ENCODE measurements at regions not wholly inside any gene's neighbourhood (a gene's known extent, or its start where the extent isn't known, plus 50 kb on each side); places are given as distances from the start of the nearest gene placed in this dataset.

GRCh38 chr13:44012910-44013757 lies 133.4 kb downstream of the LACC1 start:
- no peak overlapping the region for H3K27ac Mint-ChIP-seq
- peaks cover 2% of the 10 kb centered on the region for H3K27me3 Mint-ChIP-seq
- intact Hi-C loops (cut with DNase I, micrococcal nuclease) = no loop called here
- no peaks in the 10 kb centered on the region for H3K36me3 Mint-ChIP-seq (ENCODE audit: low read depth)
- POLR2A ChIA-PET = no interaction called here
- H3K4me3 Mint-ChIP-seq = no peak overlapping the region
- CTCF ChIA-PET = interaction anchor here (0.6 to 1.6 kb wide), 3 partner anchors 15 to 456 kb away, joined by 3 to 5 read pairs (median 3); no protein-coding TSS in a partner anchor
- no peak for ATAC-seq
- DNase-seq = no peak
- peaks cover 4% of the 10 kb centered on the region for H3K4me1 Mint-ChIP-seq
- no peaks in the 10 kb centered on the region for H3K9me3 Mint-ChIP-seq (ENCODE audit: low read depth)

- no peaks in the 10 kb centered on the region for H3K36me3 Mint-ChIP-seq (ENCODE audit: low read depth)
- no peaks in the 10 kb centered on the region for H3K9me3 Mint-ChIP-seq (ENCODE audit: low read depth)
- no peak overlapping the region for H3K27ac Mint-ChIP-seq
- intact Hi-C loops (cut with DNase I, micrococcal nuclease) = no loop called here
- DNase-seq (no peak), ATAC-seq (no peak)
- peaks cover 4% of the 10 kb centered on the region for H3K4me1 Mint-ChIP-seq
- H3K4me3 Mint-ChIP-seq = no peak overlapping the region
- peaks cover 2% of the 10 kb centered on the region for H3K27me3 Mint-ChIP-seq
- ChIA-PET POLR2A (no interaction called here), CTCF (interaction anchor here (1.6 kb wide), 1 partner anchor 14 kb away, joined by 3 read pairs; no protein-coding TSS in a partner anchor)
These were observed 134.1 kb downstream of the LACC1 start for GRCh38 chr13:44013758-44014291.

- Mint-ChIP-seq H3K4me1 (peaks cover 4% of the 10 kb centered on the region), H3K9me3 (ENCODE audit: low read depth) (no peaks in the 10 kb centered on the region), H3K36me3 (ENCODE audit: low read depth) (no peaks in the 10 kb centered on the region), H3K27ac (no peak overlapping the region), H3K4me3 (no peak overlapping the region), H3K27me3 (no peaks in the 10 kb centered on the region)
- ChIA-PET CTCF (interaction anchor here (1.6 kb wide), 1 partner anchor 14 kb away, joined by 3 read pairs; no protein-coding TSS in a partner anchor), POLR2A (no interaction called here)
- DNase-seq (no peak), ATAC-seq (no peak)
- intact Hi-C loops (cut with DNase I, micrococcal nuclease) = no loop called here
These were observed 134.8 kb downstream of the LACC1 start for GRCh38 chr13:44014501-44014900.

- DNase-seq (no peak), ATAC-seq (no peak)
- Mint-ChIP-seq H3K4me3 (no peak overlapping the region), H3K9me3 (ENCODE audit: low read depth) (no peaks in the 10 kb centered on the region), H3K36me3 (ENCODE audit: low read depth) (no peaks in the 10 kb centered on the region), H3K4me1 (peaks cover 4% of the 10 kb centered on the region), H3K27ac (no peak overlapping the region), H3K27me3 (no peaks in the 10 kb centered on the region)
- intact Hi-C loops (cut with DNase I, micrococcal nuclease) = no loop called here
- POLR2A ChIA-PET = no interaction called here
- CTCF ChIA-PET = no interaction called here
These were observed 135.4 kb downstream of the LACC1 start for GRCh38 chr13:44015118-44015517.

- DNase-seq = no peak
- POLR2A ChIA-PET = no interaction called here
These were observed 136.1 kb downstream of the LACC1 start for GRCh38 chr13:44015811-44016210.

GRCh38 chr13:44017756-44018309 lies 138.1 kb downstream of the LACC1 start:
- DNase-seq (no peak), ATAC-seq (no peak)
- ChIA-PET POLR2A (no interaction called here), CTCF (no interaction called here)
- Mint-ChIP-seq H3K4me3 (no peak overlapping the region), H3K9me3 (ENCODE audit: low read depth) (no peaks in the 10 kb centered on the region), H3K27me3 (no peaks in the 10 kb centered on the region), H3K27ac (no peak overlapping the region), H3K4me1 (peaks cover 4% of the 10 kb centered on the region), H3K36me3 (ENCODE audit: low read depth) (no peaks in the 10 kb centered on the region)
- intact Hi-C loops (cut with DNase I, micrococcal nuclease) = no loop called here

More at GRCh38 chr13:44015811-44016210, 136.1 kb downstream of the LACC1 start:
- Mint-ChIP-seq H3K36me3 (ENCODE audit: low read depth) (no peaks in the 10 kb centered on the region), H3K27me3 (no peaks in the 10 kb centered on the region), H3K9me3 (ENCODE audit: low read depth) (no peaks in the 10 kb centered on the region), H3K4me3 (no peak overlapping the region), H3K4me1 (peaks cover 4% of the 10 kb centered on the region), H3K27ac (no peak overlapping the region)
- no peak for ATAC-seq
- intact Hi-C loops (cut with DNase I, micrococcal nuclease) = no loop called here
- CTCF ChIA-PET = no interaction called here

- H3K27me3 Mint-ChIP-seq = peaks cover 2% of the 10 kb centered on the region
- intact Hi-C loops (cut with DNase I, micrococcal nuclease) = no loop called here
- POLR2A ChIA-PET = no interaction called here
These were observed 139.9 kb downstream of the LACC1 start for GRCh38 chr13:44019651-44020050.

GRCh38 chr13:44021422-44021821 lies 141.7 kb downstream of the LACC1 start:
- no peak for DNase-seq
- ChIA-PET POLR2A (no interaction called here), CTCF (interaction anchor here (0.9 to 1.1 kb wide), 3 partner anchors 10 to 116 kb away, joined by 3 read pairs; no protein-coding TSS in a partner anchor)
- H3K9me3 Mint-ChIP-seq (ENCODE audit: low read depth) = no peaks in the 10 kb centered on the region
- no peaks in the 10 kb centered on the region for H3K36me3 Mint-ChIP-seq (ENCODE audit: low read depth)
- no peak for ATAC-seq
- peaks cover 2% of the 10 kb centered on the region for H3K27me3 Mint-ChIP-seq
- no peak overlapping the region for H3K4me3 Mint-ChIP-seq
- intact Hi-C loops (cut with DNase I, micrococcal nuclease) = no loop called here
- no peak overlapping the region for H3K27ac Mint-ChIP-seq
- H3K4me1 Mint-ChIP-seq = peaks cover 4% of the 10 kb centered on the region

More at GRCh38 chr13:44019651-44020050, 139.9 kb downstream of the LACC1 start:
- peaks cover 4% of the 10 kb centered on the region for H3K4me1 Mint-ChIP-seq
- CTCF ChIA-PET = no interaction called here
- H3K4me3 Mint-ChIP-seq = no peak overlapping the region
- DNase-seq (no peak), ATAC-seq (no peak)
- no peaks in the 10 kb centered on the region for H3K36me3 Mint-ChIP-seq (ENCODE audit: low read depth)
- H3K9me3 Mint-ChIP-seq (ENCODE audit: low read depth) = no peaks in the 10 kb centered on the region
- no peak overlapping the region for H3K27ac Mint-ChIP-seq

GRCh38 chr13:44022196-44022595 lies 142.5 kb downstream of the LACC1 start:
- CTCF ChIA-PET = no interaction called here
- POLR2A ChIA-PET = no interaction called here
- no peaks in the 10 kb centered on the region for H3K9me3 Mint-ChIP-seq (ENCODE audit: low read depth)

GRCh38 chr13:44024167-44024845 lies 144.6 kb downstream of the LACC1 start:
- Mint-ChIP-seq H3K27ac (no peak overlapping the region), H3K27me3 (peaks cover 3% of the 10 kb centered on the region), H3K36me3 (ENCODE audit: low read depth) (no peaks in the 10 kb centered on the region), H3K9me3 (ENCODE audit: low read depth) (no peaks in the 10 kb centered on the region), H3K4me3 (no peak overlapping the region), H3K4me1 (no peaks in the 10 kb centered on the region)
- ATAC-seq (no peak), DNase-seq (no peak)
- POLR2A ChIA-PET = no interaction called here
- intact Hi-C loops (cut with DNase I, micrococcal nuclease) = no loop called here
- CTCF ChIA-PET = interaction anchor here (0.7 to 1.3 kb wide), 2 partner anchors 119 to 179 kb away, joined by 3 read pairs; no protein-coding TSS in a partner anchor

More at GRCh38 chr13:44022196-44022595, 142.5 kb downstream of the LACC1 start:
- no peaks in the 10 kb centered on the region for H3K36me3 Mint-ChIP-seq (ENCODE audit: low read depth)
- DNase-seq (no peak), ATAC-seq (no peak)
- no peak overlapping the region for H3K27ac Mint-ChIP-seq
- no peak overlapping the region for H3K4me3 Mint-ChIP-seq
- peaks cover 4% of the 10 kb centered on the region for H3K4me1 Mint-ChIP-seq
- peaks cover 3% of the 10 kb centered on the region for H3K27me3 Mint-ChIP-seq
- intact Hi-C loops (cut with DNase I, micrococcal nuclease) = no loop called here

GRCh38 chr13:44024846-44025195 lies 145.1 kb downstream of the LACC1 start:
- DNase-seq (no peak), ATAC-seq (no peak)
- ChIA-PET POLR2A (no interaction called here), CTCF (interaction anchor here (0.9 to 1.3 kb wide), 2 partner anchors 19 to 119 kb away, joined by 3 read pairs; no protein-coding TSS in a partner anchor)
- no peaks in the 10 kb centered on the region for H3K9me3 Mint-ChIP-seq (ENCODE audit: low read depth)
- H3K4me1 Mint-ChIP-seq = no peaks in the 10 kb centered on the region
- intact Hi-C loops (cut with DNase I, micrococcal nuclease) = no loop called here
- no peak overlapping the region for H3K27ac Mint-ChIP-seq
- no peaks in the 10 kb centered on the region for H3K36me3 Mint-ChIP-seq (ENCODE audit: low read depth)
- no peak overlapping the region for H3K4me3 Mint-ChIP-seq
- H3K27me3 Mint-ChIP-seq = peaks cover 3% of the 10 kb centered on the region

Data from activated CD4-positive, alpha-beta T cell treated with anti-CD3 and anti-CD28 coated beads for 36 hours (primary cell).